Ecto neural progenitor cell (in vitro differentiated cells): ENCODE measurements at regions not wholly inside any gene's neighbourhood (a gene's known extent, or its start where the extent isn't known, plus 50 kb on each side); places are given as distances from the start of the nearest gene placed in this dataset.

ENCODE experiments used
- DNase-seq: peaks from one replicate; pipeline ENCODE4 v3.0.0-alpha.2; 2018; ENCODE audit warnings: low spot score

DNA sequence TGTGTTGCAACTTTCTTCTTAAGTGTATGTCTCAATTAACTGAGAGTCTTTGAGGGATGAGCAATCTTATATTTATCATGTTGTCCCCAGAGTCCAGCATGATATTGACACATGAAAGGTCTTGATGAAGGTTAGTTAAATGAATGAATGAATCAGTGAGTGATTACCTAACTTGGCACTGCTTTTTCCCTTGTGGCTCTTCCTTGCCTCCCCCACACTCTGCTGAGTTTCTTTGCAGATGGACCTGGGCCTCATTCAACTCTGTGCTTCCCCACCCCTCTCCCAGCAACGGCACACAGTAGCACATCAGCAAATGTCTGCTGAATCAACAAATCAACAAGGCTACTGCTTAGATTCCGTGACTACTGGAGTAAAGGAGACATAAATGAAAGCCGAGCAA is 235.1 kb upstream of the CXCL12 start:
- no peak for DNase-seq

DNA sequence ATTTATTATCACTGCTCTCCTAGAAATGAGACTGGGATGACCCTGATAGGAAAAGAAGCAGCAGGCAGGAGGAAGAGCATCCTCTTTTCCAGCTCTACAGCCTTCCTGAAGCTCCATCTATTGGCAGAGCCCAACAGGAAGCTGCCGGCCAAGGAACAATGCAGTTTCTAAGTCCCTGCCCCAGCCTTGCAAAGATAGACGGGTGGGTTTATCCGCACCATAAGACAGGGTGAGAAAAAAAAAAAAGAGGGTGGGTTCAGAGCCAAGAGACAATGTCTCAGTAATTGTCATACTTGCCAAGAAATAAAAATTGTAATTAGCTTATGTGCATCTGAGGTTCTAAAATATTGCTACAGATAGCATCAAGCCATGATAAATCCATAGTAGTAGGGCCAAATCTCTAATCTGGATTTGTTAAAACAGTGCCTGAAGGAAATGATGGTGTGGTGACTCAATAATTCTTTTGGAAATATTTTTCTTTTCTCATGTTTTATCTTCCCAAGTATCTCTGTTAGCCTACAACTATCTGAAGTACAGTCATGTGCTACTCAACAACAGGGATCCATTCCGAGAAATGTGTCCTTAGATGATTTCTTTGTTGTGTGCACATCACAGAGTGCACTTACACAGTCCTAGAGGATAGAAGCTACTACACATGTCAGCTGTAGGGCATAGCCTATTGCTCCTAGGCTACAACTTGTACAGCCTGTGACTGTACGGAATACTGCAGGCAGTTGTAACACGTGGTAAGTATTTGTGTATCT is 242.9 kb upstream of the CXCL12 start:
- no peak for DNase-seq

DNA sequence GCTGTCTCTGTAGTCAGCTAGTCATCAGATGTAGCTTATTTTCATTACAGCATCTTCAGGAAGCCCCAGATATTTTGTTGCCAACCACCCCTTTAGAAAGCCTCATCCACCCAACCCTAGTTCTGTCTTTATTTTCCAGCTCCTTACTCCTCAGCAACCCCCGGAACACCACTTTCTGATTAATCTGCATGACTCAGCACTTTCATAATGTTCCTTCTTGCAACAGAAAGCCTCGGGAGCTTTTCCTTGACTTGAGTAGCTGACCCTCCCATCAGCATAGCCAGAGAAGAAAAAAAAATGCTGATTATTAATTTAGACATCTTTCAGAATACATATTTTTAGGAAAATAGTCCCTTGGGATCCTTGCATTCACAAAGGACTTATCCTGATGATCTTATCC is 244.0 kb upstream of the CXCL12 start:
- DNase-seq, result no peak

DNA sequence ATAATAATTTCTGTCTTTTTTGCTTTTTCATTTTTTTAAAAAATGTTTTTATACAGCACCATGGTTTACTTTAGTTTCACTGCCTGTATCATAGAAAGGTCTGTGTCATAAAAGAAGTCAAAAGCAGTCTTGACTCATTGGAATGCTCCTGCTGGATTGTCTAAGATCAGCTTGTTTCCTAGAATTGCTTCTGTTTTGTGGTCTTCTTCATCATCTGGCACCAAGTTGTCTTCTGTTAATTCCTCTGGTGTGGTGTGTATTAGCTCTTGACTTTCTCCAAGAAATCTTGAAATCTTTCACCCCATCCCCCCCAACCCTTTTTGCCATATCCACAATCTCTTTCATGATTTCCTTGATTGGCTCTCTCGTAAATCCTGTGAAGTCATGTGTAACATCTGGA is 250.3 kb upstream of the CXCL12 start:
- no peak for DNase-seq

DNA sequence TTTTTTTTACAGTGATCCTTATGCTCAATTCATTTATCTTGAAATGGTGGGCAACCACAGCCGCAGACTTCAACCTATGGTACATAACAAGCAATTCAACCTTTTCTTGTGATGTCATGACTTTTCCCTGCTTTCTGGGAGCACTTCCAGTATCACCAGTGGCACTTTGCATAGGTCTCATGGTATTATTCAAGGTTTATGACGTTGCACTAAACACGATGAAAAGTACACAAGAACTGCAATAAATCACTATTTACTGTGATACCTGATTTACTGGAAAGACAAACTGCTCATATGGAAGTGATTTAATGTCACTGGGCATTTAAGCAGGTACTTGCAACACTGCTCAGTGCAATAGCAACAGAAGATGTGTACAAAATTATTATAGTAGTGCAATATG is 251.7 kb upstream of the CXCL12 start:
- no peak for DNase-seq

DNA sequence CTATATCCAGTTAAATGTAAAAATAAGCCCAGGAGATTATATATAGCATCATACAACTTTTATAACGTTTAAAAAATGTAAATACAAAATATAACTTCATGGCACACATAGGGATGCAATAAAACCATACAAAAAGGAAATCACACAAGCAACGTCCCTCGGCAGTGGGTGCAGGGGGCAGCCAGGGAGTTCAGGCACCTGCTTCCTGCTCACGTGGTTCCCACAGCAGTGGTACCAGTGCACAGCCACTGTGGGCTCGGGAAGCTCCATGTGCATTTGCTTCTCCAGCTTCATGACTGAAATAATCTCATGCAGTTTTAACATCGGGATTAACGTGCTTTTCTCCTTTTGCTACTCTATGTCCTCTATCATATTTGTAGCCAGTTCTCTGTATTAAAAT is 255.5 kb upstream of the CXCL12 start:
- DNase-seq, result no peak

DNA sequence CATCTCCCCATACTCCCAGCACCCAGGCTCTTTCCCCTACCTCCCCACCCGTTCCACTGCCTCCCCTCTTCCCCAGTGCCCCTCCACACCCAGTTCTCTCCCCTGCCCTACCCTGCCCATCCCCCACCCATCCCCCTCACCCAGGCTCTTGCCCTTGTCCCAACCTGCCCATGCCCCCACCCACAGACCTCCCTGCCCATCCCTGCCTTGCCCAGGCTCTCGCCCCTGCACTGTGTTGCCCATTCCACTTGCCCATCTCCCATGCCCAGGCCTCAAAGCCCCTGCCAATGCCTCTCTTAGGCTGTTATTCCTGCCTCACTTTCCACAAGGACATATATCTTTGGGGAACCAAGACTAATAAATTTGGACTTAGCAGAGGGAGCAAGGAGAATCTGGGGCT is 262.6 kb upstream of the CXCL12 start:
- DNase-seq, result no peak

DNA sequence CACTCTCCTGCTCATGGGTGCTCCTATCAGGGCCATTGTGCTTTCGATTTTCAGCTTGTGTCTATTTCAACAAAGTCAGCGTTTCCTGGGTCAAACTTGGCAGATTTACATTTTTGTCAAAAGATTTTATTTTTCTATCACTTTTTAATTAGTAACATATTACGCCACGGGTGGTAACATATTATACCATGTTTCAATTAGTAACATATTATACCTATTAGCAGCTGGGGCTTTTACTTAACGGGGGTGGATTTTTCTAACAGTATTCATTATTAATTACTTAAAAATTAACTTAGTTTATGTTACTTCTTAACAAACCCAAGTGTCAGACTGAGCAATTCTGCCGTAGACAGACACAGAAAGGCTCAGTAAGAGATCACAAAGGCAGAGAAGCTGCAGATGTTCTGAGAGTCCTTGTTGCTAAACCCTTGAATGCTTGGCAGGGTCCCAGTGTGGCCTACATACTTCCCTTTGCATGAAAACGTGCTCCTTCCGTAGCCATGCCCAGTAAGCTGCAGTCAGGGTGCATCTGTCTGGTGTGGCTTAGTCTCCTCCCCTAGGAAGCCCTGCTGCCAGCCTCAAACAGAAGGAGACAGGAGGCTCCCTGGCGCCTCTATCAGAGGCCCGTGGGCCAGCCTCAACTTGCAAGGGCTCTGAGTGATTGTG is 263.1 kb upstream of the CXCL12 start:
- no peak for DNase-seq

DNA sequence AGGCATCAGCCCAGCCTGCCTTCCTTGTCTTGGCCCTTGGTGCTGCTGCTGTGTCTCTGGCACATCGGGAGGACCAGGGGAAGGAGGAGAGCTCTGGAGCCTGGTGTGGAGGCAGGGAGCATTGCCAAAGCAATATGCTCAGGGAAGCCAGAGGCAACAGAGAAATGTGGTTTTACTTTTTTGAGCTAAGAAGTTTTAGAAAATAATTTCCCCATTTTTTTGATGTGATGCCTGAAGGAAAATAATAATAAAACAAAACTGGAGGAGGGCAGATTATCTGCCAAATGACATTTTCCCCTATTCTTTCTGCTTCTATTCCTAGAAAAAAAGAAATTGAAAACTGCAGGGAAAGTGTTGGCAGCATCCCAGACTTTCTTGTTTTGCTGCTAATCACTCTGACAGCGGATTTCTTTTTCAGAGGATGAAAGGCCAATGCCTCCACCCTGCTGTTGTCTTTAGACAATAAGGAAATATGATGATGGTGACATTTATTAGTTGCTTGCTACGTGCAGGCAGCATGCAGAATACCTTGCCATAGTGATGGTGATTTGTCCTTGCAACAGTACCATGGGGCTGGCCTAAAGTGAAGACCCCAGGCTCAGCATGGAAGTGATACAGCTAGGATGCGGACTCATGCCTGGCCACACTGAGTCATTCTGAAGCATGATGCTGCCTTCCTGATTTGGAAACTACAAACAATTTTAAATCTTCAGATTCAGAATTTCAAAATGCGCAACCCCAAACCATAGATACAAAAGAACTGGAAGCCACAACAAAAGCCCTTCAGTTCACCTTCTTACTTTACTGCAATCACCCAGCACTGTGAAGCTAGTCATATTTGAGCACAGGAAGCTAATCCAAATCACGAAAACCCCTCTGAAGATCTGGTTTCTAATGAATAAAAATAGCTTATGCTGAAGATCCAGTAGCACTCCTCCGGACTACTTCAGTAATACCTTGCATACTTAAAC is 260.2 kb upstream of the TMEM72 start:
- DNase-seq, result no peak

DNA sequence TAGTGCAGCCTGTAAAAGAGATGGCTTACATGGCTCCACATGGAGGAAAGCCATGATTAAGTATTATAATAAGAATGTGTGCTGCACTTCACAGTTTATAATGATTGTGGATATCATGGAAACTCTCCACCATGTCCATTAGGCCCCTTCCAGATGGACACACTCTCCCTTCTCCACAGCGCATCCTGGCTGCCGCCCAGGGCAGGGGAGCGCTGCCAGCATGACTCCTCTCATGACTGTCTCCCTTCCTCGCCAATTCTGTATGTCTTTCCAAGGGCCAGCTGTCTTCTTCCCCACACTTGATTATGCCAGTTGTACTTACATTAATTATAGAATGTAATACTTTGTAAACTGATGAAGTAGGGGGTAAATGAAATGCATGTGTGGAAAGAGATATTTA is 259.3 kb upstream of the TMEM72 start:
- DNase-seq, result no peak

DNA sequence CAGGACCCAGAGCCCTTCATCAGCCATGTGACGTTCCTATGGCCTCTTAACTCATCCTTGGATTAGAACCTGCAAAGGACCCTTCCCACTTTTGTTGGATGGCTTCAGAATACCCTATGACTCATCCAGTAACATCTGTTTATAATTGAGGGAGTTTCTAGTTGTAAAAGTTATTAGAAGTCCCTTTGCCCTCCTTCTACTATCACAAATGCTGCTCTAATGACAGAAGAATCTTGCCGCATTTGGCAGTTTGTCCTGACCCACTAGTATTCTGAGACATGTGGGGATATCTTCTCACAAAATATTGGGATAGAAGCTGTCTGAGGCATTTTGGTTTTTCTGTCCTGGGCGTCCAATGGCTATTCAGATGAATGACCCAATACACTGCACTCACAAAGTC is 251.8 kb upstream of the TMEM72 start:
- no peak for DNase-seq

DNA sequence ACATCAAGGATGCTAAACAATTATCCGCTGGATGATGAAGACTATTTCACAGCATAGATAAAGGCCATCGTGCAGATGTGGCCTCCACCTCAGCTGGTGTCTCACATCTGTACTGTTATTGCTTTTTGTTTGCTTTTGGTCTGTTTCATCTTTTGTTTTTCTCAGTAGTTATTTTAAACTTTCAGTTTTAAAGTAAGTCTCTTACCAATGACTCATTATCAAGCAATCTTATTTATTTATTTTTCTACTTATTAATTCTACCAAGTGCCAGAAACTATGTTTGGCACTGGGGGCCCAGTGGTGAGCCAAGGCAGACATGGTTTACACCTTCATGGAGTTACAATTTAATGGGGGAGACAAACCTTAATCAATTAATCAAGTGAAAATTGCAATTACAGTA is 250.9 kb upstream of the TMEM72 start:
- no peak for DNase-seq

DNA sequence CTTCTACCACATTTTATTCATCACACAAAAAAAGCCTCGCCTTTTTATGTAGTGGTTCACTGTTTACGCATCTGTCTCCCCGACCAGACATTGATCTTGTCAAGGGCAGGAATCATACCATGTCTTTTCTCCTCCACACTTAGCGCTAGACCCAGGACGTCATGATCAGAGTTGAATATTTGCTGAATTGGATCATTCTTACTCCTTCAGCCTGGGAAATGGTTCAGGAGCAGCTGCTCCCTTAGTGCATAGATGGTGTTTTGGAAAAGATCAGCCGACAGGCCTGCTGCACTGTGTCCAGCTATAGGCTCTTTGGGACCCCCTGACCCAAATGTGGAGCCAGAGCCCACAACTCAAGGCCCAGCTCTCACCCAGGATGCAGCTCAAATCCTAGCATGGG is 249.1 kb upstream of the TMEM72 start:
- DNase-seq, result no peak

DNA sequence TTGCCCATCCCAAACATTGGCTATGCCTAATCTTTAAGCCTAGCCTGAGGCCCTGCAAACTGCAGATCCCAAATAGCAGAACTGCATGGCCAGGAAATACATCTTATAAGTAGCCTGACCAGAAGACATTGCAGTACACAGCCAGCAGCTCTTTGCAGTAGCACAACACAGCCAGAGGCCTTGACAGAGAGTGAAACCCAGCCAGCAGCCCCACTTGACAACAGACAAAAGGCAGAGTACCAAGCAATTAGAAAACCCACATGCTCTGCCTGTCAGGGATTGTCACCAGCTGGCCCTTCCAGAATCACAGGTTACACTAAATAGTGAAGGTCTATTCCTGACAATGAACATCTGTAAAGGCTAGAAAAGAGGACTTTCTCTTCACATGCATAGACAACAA is 242.8 kb upstream of the TMEM72 start:
- no peak for DNase-seq

DNA sequence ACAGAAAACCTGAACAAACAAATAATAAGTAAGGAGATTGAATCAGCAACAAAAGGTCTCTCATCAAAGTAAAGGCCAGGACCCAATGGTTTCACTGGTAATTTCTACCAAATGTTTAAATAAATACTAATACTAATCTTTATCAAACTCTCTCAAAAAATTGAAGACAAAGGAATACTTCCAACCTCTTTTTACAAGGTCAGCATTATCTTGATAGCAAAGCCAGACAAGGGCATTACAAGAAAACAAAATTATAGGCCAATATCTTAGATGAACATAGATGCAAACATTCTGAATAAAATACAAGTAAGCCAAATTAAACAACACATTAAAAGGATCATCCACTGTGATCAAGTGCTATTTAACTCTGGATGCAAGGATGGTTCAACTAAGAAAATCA is 239.8 kb upstream of the TMEM72 start:
- no peak for DNase-seq

DNA sequence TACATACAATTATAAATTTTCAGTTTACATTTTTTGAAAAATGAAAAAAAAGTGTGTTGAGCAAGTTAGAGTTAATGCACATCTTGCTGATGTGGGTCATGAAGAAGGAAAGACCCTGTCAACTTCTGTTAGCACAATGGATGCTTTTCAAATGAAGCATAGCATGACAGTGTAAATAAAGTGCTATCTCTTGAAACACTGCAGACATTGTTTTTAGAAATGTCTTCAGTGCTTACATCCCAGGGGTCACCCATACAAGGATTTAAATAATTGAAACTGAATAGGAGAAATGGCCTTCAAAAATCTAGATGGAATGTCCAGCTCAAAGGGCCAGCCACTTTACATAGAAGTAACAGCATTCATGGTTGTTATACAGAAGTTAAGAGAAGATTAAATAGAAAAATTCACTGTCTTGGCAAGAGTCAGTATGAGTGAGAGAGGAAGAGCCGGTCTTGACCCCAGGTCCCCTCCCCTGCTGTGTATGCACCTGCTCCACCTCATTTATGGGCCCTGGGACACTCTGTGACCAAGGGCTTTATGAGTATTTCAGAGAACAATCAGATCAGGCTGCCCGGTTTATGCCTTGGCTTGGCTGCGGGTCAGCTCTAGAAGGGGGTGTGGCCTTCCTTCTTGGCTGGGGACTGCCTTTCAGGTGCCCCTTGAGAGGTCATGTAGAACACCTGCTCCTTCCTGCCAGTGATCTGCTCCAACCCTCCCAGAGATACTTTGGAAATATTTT is 237.7 kb upstream of the TMEM72 start:
- DNase-seq, result no peak

DNA sequence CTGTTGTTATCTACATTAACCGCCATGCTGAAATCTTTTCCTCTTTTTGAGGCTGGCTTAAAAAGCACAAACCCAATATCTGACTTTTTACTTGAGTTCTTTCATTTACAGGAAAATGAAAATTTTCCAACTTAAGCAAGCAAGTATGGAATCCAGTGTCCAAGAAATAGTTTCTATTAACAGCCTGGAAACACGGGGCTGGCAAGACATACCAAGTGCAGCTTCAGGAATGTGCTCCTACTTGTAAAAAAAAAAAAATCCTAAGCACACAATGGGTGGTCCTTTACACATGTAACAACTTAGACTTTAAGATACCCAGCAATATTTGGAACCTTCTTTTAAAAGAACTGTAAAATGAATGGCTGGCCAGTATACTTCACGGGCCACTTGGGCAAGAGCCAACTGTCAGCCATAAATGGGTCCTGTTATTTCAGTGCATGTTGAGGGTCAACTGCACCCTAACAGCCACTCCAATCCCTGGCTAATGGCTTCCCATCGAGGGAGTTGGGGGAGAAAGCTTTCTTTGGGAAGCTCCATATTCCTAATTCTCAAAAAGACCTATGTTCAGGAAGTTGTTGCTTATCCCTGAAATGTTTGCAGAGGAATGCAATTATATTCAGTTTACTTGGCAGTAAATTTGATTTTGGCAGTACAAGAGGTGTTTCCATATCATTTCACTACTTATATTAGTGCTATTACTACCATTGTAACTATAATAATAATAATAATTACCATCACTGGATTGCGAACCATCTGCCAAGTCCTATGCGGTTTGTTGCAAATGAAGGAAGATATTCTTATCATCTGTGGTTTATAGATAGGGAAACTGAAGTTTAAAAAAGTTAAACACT is 236.4 kb upstream of the TMEM72 start:
- no peak for DNase-seq

DNA sequence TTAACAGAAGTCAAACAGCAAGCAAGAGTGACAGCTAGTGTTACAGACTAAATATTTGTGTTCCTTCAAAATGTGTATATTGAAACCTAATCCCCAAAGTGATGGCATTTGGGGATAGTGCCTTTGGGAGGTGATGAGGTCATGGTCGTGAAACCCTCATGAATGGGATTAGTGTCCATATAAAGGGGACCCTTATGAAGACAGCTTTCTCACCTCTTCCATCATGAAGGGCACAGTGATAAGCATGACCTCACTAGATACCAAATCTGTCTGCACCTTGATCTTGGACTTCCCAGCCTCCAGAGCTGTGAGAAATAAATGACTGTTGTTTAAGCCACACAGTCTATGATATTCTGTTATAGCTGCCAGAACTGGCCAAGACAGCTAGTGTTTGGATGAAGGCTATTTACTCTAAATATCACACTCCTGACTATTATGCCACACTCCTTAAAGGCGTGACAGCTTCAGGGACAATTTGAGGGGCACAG is 235.7 kb upstream of the TMEM72 start:
- no peak for DNase-seq

DNA sequence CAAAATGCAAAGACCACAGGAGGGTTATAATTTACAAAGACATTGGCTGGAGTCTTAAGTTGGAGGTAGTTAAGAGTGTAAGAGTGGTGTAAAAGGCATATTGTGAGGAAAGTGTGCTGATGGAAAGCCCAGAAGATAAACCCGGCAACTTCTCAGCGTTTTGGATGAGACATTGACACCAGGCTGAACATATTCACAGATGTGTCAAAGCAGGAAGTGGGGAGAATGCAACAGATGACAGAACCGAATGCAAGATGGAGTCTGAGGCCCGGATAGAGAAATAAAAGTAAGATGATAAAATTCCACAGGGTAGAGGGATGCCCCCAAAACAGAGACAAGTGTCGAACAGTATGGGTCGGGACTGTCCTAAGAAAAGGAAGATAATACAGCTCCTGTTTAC is 230.4 kb upstream of the TMEM72 start:
- DNase-seq, result no peak

DNA sequence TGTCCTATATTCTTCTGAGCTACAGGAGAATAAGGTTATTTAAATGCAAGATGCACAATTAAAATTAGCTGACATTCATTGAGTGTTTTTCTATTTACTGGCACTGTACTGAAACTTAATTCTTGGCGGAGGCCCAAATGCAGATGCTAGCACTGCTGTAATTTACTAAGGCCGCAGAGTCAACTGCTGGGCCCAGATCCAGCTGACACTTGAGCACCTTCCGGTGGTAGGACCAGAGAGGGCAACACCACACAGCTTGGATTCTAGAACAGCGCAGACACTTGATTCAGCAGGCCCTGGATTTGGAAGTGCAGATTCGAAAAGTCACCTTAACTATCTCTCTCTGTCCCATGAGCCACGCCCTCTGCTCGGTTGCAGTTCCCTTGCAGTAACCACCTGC is 228.6 kb upstream of the TMEM72 start:
- no peak for DNase-seq

DNA sequence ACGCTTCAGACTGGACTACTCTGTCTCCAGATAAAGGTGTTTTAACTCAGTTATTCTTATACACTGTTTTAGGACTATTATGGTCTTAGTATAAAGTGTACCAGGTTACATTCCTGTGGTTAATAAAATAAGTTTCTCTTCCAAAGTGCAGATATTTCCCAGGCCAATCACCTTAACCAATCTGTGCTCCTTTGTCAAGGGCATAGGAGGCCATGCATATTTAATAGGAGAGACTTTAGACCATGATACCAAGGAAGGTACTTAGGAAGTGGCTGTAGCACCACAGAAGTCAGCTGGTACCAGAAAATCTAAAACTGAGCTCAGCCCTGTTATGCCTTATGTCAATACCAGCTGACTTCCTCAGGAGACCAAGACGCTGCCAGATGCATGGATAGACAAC is 226.5 kb upstream of the TMEM72 start:
- no peak for DNase-seq
